Esophagus mucosa (tissue), 1 donor: ENCODE measurements at regions not wholly inside any gene's neighbourhood (a gene's known extent, or its start where the extent isn't known, plus 50 kb on each side); places are given as distances from the start of the nearest gene placed in this dataset.

Source experiments
- ATAC-seq: fragments of 200-7000 bp; cut with Tn5 transposase; one replicate; pipeline ENCODE4 v1.9.1; 2020
- donor health status: DM: yes; HTN: yes; CAD: no.

GRCh38 chr5:14090755-14091154 lies 52.4 kb upstream of the TRIO start:
- no peak for ATAC-seq

GRCh38 chr5:14090290-14090689 lies 52.9 kb upstream of the TRIO start:
- ATAC-seq = no peak

GRCh38 chr5:14089198-14089597 lies 53.9 kb upstream of the TRIO start:
- no peak for ATAC-seq

GRCh38 chr5:14086261-14086660 lies 56.9 kb upstream of the TRIO start:
- ATAC-seq = no peak

GRCh38 chr5:14082973-14083372 lies 60.2 kb upstream of the TRIO start:
- no peak for ATAC-seq

- no peak for ATAC-seq
These were observed 60.6 kb upstream of the TRIO start for GRCh38 chr5:14082523-14082922.

GRCh38 chr5:14081791-14082190 lies 61.4 kb upstream of the TRIO start:
- no peak for ATAC-seq

GRCh38 chr5:14078716-14079115 lies 64.4 kb upstream of the TRIO start:
- ATAC-seq = no peak

GRCh38 chr5:14077501-14077900 lies 65.6 kb upstream of the TRIO start:
- ATAC-seq = no peak

- ATAC-seq = no peak
These were observed 66.6 kb upstream of the TRIO start for GRCh38 chr5:14076561-14076960.

GRCh38 chr5:14075937-14076336 lies 67.2 kb upstream of the TRIO start:
- no peak for ATAC-seq

GRCh38 chr5:14071433-14071832 lies 71.7 kb upstream of the TRIO start:
- no peak for ATAC-seq

GRCh38 chr5:14069021-14069420 lies 74.1 kb upstream of the TRIO start:
- no peak for ATAC-seq

- no peak for ATAC-seq
These were observed 75.0 kb upstream of the TRIO start for GRCh38 chr5:14068136-14068535.

- no peak for ATAC-seq
These were observed 76.8 kb upstream of the TRIO start for GRCh38 chr5:14066326-14066725.

GRCh38 chr5:14064841-14065240 lies 78.3 kb upstream of the TRIO start:
- no peak for ATAC-seq

- no peak for ATAC-seq
These were observed 79.5 kb upstream of the TRIO start for GRCh38 chr5:14063691-14064090.

- ATAC-seq = no peak
These were observed 80.0 kb upstream of the TRIO start for GRCh38 chr5:14063138-14063537.

- ATAC-seq = no peak
These were observed 81.0 kb upstream of the TRIO start for GRCh38 chr5:14062178-14062577.

GRCh38 chr5:14061106-14061505 lies 82.0 kb upstream of the TRIO start:
- ATAC-seq = no peak

- ATAC-seq = no peak
These were observed 82.9 kb upstream of the TRIO start for GRCh38 chr5:14060218-14060617.

- no peak for ATAC-seq
These were observed 83.3 kb upstream of the TRIO start for GRCh38 chr5:14059810-14060209.

- no peak for ATAC-seq
These were observed 85.9 kb upstream of the TRIO start for GRCh38 chr5:14057289-14057688.

GRCh38 chr5:14056039-14056438 lies 87.1 kb upstream of the TRIO start:
- no peak for ATAC-seq

- ATAC-seq = no peak
These were observed 87.9 kb upstream of the TRIO start for GRCh38 chr5:14054965-14055963.
